ENCODE measurements at regions not wholly inside any gene's neighbourhood (a gene's known extent, or its start where the extent isn't known, plus 50 kb on each side); places are given as distances from the start of the nearest gene placed in this dataset.

DNA sequence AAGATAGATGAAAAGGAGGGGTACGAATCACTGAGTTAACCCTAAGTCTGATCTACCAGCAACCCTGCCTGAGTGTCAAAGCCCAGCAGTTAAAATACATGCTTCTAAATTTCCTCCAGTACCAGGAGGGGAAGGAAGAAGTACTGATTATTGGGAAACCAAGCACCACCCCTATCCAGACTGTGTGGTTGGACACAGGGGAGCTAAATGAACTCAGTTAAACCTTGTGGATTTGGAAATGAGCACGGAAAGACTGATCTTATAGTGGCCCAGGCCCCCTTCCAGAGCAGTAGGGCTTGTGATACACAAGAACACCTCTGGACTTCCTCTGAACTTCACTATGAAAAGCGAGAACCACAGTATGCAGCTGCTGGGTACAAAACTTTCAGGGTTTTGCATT, 585.6 kb downstream of the MAFB start:
- no peak overlapping the region for H3K27ac ChIP-seq (replicated peaks)
- no peak overlapping the region for H3K4me3 ChIP-seq (replicated peaks; ENCODE audit: insufficient read depth, low read length)
- no peak for TF ChIP-seq GABPA (IDR thresholded peaks at IDR 0.05; ENCODE audit: low read depth)
- no peak for TF ChIP-seq SPI1 (IDR thresholded peaks at IDR 0.05; ENCODE audit: borderline replicate concordance, low read depth)
- no peak for TF ChIP-seq REST (IDR thresholded peaks at IDR 0.05; ENCODE audit: insufficient replicate concordance, low read depth)
- no peak for TF ChIP-seq POLR2AphosphoS5 (IDR thresholded peaks at IDR 0.05; ENCODE audit: low read depth)
- TF ChIP-seq CTCF (IDR thresholded peaks at IDR 0.05; ENCODE audit: insufficient read depth, low read length) = no peak

GRCh38 chr20:40101560-40101959, 587.5 kb downstream of the MAFB start:
- H3K4me3 ChIP-seq (replicated peaks; ENCODE audit: insufficient read depth, low read length) = no peak overlapping the region
- H3K27ac ChIP-seq (replicated peaks) = no peak overlapping the region
- no peak for DNase-seq (ENCODE audit: low read depth in 1 of 2, low spot score in 1 of 2)
- H3K27me3 ChIP-seq (ENCODE audit: insufficient read depth, poor library complexity, severe bottlenecking) = no peaks in the 10 kb centered on the region
- TF ChIP-seq CTCF (IDR thresholded peaks at IDR 0.05; ENCODE audit: insufficient read depth, low read length) (no peak), POLR2AphosphoS5 (IDR thresholded peaks at IDR 0.05; ENCODE audit: low read depth) (no peak), GABPA (IDR thresholded peaks at IDR 0.05; ENCODE audit: low read depth) (no peak), REST (IDR thresholded peaks at IDR 0.05; ENCODE audit: insufficient replicate concordance, low read depth) (no peak), SPI1 (IDR thresholded peaks at IDR 0.05; ENCODE audit: borderline replicate concordance, low read depth) (no peak)

More for the DNA sequence above, 585.6 kb downstream of the MAFB start:
- H3K27me3 ChIP-seq (ENCODE audit: insufficient read depth, poor library complexity, severe bottlenecking) = no peaks in the 10 kb centered on the region
- no peak for DNase-seq (ENCODE audit: low read depth in 1 of 2, low spot score in 1 of 2)

DNA sequence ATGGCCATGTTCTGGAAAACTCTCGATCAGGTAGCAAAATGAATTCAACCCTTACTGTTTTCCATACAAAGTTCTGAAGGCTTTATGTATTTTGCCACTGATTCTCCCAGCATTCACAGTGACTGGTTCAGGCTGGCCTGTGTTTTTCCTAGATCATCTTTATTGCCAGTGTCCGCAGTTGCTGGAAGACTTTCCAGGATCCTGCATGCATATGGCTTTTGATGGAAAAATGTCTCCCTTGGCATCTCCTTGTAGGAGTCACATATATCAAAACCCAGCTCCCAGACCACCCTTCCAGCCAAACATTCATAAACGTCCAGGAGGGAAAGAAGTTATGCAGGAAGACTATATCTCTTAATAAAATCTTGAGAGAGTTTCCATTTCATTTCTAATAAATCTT, 588.8 kb downstream of the MAFB start:
- no peak overlapping the region for H3K4me3 ChIP-seq (replicated peaks; ENCODE audit: insufficient read depth, low read length)
- H3K27ac ChIP-seq (replicated peaks) = no peak overlapping the region
- TF ChIP-seq REST (IDR thresholded peaks at IDR 0.05; ENCODE audit: insufficient replicate concordance, low read depth) = no peak
- no peaks in the 10 kb centered on the region for H3K27me3 ChIP-seq (ENCODE audit: insufficient read depth, poor library complexity, severe bottlenecking)
- DNase-seq (ENCODE audit: low read depth in 1 of 2, low spot score in 1 of 2) = no peak

GRCh38 chr20:40090236-40090635, 598.8 kb downstream of the MAFB start:
- no peak for TF ChIP-seq REST (IDR thresholded peaks at IDR 0.05; ENCODE audit: insufficient replicate concordance, low read depth)
- no peak for TF ChIP-seq GABPA (IDR thresholded peaks at IDR 0.05; ENCODE audit: low read depth)
- no peak for TF ChIP-seq CTCF (IDR thresholded peaks at IDR 0.05; ENCODE audit: insufficient read depth, low read length)
- no peak for TF ChIP-seq SPI1 (IDR thresholded peaks at IDR 0.05; ENCODE audit: borderline replicate concordance, low read depth)
- no peak for TF ChIP-seq POLR2AphosphoS5 (IDR thresholded peaks at IDR 0.05; ENCODE audit: low read depth)
- DNase-seq (ENCODE audit: low read depth in 1 of 2, low spot score in 1 of 2) = no peak
- no peaks in the 10 kb centered on the region for H3K27me3 ChIP-seq (ENCODE audit: insufficient read depth, poor library complexity, severe bottlenecking)
- no peak overlapping the region for H3K27ac ChIP-seq (replicated peaks)
- H3K4me3 ChIP-seq (replicated peaks; ENCODE audit: insufficient read depth, low read length) = no peak overlapping the region
